ENCODE measurements at regions not wholly inside any gene's neighbourhood (a gene's known extent, or its start where the extent isn't known, plus 50 kb on each side); places are given as distances from the start of the nearest gene placed in this dataset.

GRCh38 chr17:72372185-72372584 lies 251.4 kb downstream of the SOX9 start:
- DNase-seq: peak; percentile 43

- peak; percentile 37 for DNase-seq
These were observed 253.3 kb downstream of the SOX9 start for GRCh38 chr17:72373910-72374741.

DNA sequence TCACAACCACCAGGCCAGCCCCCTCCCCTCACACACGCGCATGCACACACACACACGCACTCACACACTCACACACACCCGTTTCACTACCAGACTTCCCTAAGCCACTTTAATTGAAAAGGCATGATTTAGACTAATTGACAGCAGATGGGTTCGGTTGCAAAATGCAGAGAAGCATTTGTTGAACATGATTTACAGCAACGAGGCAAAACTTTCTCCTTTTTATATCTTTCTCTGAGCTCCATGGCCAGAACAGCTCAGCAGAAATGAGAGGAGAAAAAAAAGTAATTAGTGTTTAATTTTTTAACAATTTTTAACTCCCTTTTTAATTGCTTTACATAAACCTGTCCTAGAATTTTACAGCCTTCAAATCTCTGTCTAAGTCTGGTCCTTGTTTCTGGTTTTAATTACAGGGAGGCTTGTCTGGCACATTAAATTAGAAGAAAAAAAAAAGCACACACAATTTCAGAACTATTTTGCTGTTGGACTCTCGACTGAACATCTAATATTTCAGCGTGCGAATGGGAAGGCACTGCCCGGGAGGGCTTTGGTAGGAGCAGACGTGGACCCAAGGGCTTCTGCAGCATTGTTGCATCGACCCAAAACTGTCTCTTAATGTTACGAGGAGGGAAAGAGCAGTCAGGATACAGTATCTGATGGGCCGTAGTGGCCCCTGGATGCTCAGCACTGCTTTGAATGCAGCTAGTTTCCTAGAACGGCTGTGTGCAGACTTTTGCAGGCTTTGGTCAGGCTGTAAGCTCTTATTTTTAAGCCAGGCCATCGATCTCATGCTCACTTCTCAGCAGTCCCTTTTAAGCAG lies 255.9 kb downstream of the SOX9 start:
- peak; percentile 89 for DNase-seq

DNA sequence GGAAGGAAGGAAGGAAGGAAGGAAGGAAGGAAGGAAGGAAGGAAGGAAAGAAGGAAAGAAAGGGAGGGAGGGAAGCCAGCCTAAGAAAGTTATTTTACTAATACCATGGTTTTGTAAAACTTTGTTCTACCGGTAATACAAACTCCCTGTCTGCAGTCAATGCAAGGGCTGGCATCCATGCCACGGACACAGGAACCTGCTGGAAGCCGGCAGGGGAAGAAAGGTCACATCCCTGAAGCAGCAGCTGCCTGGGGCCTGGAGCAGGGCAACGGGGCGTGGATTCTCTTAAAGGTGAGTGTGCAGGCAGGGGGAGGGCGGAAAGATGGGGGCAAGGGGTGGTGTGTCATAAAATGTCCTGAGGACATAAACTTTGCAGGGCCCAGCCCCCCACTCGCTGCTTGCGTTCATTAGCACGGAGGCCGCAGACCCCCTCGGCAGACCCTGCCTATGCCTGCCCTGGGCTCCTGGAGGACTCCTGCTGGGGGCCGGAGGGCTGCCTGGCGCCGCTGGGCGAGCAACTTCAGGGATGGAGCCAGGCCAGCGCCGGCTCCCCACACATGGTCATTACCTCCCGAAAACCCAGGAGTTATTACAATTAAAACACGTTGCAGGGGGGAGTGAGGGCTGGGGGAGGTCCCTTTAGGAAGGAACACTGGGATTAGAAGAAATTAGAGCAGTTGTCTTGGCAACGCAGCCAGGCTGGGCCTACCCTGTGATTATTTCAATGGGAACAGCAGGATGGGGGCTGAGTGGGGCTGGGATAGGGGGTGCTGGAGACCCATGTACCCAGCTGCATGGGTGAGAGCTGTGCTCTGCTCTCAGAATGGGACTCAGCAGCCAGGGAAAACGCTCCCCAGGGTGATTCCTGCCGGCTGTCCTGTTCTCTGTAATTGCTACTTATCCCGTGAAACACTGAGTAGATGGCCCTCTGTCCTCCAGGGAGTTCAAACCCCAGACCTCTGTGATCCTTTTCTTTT lies 257.9 kb downstream of the SOX9 start:
- DNase-seq: no peak

GRCh38 chr17:72379516-72379915 lies 258.7 kb downstream of the SOX9 start:
- no peak for DNase-seq

DNA sequence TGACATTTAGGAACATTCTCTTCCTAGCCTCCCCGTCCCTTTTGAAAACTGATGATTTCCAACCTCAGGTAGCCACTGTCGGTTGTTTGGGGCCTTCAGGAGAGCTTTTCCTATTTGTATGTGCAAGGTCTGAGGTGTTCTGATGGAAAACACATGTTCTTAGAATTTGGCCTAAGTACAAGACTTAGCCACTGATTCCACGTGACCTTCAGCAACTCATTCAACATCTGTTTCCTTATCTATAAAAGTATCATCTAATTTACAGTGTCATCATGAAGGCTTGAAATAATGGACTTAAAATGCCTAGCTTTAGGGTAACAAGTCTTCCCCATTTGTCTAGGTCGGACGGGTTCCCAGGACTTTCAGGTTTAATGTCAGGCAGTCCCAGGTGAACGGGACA lies 259.3 kb downstream of the SOX9 start:
- no peak for DNase-seq

DNA sequence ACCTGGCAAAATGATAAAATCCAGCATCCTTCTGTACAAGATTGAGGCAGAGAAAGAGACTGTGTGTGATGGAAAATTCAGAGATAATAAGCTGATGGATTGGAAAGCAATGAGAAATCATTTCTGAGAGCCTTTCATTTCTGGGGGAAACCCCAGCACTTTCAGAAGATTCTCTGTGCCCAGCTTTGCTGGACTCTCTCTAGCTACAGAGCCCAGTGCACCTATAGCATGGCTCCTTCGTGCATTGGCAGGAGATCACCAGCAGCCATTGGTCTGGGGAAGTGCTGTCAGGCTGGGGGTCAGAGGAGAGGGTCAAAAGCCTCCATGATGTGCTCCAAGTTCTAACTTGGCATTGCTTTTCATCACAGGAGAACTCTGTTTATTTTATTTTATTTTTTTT lies 259.9 kb downstream of the SOX9 start:
- no peak for DNase-seq

DNA sequence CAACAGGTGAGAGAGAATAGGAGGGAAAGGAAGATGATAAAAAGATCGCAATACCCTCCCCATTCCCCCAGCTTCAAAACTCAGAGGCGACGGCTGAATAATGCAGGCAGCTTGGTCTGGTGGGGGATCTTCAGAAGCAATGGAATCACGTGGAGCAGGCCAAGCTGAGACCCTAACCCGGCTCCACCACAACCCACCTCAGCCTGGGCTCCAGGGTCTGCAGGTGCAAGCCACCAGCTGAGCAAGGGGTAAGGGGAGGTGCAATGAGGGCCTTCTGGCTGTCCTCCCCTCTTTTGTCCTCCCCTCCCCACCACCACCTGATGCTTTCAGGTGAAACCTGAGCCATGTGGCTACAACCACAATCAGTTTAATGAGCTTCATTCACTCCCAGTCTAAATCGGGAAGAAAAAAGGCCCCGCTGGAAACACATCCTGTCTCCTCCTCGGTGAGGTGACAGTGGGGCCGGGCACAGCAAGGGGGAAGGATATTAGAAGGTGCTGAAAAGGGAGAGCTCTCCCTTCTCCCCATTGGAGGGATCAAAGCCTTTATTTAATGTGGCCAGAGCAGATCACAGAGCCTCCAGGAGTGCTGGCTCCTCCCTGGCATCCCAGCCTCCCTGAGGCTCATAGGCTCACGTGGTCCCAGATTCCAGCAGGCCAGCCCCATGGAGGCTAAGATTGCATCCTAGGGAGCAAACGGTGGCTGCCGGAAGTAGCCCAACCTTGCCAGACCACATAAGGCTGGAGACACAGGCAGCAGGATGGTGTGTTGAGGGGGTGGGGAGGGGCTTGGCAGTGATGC lies 261.0 kb downstream of the SOX9 start:
- DNase-seq: no peak

DNA sequence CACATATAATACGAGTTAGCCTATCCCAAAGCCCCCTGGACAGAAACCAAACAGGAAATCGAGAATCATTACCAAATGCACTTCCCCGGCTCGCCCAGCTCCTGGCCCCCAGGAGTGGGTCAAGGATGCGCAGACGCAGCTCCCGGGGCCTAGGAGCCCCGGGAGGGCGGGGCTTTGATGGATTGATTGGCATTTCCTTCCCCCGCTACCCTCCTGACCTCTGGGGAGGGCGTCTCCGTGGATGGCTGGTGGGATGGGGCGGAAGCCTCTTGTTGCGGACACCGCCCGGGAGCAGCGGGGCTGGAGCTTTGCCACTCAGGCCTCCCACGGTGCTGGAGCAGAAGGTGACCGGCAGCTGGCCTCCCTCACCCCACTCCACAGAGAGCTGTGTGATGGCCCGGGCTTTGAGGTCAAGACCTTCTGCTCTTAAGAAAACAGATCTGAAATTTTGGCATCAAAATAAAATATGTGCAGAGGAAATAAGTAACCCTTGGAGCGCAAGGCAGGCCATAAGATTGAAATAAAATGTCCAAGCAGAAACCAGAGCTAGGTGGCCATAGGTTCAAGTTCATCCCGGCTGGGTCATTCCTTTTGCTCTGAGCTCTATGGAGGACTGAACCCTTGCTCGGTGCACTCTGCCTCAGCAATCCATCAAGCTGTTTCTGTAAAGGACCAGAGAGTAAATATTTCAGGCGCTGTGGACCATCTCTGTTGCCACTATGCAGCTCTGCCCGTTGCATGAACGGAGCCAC lies 262.3 kb downstream of the SOX9 start:
- DNase-seq: peak; percentile 50

DNA sequence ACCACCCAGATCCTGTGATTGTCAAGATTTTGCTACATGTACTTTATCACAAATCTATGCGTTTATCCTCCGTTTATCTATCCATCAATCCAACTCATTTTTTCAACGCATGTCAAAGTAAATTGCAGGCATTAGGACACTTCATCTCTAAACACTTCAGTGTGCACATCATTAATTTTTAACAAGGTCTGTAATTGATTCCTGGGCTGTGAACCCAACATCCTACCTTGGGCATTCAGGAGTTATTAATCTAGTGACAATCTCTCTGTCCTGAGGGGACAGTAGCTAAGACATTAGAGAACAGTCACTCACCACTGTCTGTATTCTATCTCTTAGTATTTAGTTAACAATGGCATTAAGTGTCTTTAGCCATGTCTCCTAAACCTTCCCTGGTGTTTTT lies 264.7 kb downstream of the SOX9 start:
- no peak for DNase-seq

GRCh38 chr17:72386173-72386572 lies 265.4 kb downstream of the SOX9 start:
- DNase-seq: peak; percentile 69

GRCh38 chr17:72386619-72387237 lies 265.9 kb downstream of the SOX9 start:
- DNase-seq: peak; percentile 75

- DNase-seq: peak; percentile 94
These were observed 266.7 kb downstream of the SOX9 start for GRCh38 chr17:72387487-72387886.

- no peak for DNase-seq
These were observed 267.1 kb downstream of the SOX9 start for GRCh38 chr17:72387969-72388368.

GRCh38 chr17:72388765-72389473 lies 268.1 kb downstream of the SOX9 start:
- DNase-seq: no peak

DNA sequence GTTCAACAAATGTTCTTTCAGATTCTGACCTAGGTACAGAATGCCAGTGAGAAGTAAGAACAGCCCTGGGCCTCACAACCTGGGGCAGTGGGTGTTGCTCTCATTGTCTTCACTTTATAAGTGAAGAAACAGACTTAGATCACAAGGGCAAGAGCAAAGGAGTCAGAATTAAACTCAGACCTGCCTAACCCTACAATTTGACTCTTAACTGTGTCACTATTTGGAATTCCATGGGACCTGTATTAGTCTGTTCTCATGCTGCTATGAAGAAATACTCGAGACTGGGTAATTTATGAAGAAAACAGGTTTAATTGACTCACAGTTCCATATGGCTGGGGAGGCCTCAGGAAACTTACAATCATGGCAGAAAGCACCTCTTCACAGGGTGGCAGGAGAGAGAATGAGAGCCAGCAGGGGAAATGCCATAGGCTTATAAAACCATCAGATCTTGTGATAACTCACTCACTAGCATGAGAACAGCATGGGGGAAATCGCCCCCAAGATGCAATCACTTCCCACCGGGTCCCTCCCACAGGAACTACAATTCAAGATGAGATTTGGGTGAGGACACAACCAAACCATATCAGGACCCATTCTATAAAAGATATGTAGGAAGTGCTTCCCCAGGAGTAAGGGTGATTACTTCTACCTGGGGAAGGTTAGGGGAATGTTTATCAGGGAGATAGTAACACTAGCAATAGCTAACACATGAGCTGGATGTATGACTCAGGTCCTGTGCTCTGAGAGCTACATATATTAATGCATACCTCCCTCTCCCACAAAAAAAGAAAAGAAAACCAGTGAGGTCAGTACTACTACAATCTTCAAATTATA lies 270.1 kb downstream of the SOX9 start:
- DNase-seq: peak; percentile 82

DNA sequence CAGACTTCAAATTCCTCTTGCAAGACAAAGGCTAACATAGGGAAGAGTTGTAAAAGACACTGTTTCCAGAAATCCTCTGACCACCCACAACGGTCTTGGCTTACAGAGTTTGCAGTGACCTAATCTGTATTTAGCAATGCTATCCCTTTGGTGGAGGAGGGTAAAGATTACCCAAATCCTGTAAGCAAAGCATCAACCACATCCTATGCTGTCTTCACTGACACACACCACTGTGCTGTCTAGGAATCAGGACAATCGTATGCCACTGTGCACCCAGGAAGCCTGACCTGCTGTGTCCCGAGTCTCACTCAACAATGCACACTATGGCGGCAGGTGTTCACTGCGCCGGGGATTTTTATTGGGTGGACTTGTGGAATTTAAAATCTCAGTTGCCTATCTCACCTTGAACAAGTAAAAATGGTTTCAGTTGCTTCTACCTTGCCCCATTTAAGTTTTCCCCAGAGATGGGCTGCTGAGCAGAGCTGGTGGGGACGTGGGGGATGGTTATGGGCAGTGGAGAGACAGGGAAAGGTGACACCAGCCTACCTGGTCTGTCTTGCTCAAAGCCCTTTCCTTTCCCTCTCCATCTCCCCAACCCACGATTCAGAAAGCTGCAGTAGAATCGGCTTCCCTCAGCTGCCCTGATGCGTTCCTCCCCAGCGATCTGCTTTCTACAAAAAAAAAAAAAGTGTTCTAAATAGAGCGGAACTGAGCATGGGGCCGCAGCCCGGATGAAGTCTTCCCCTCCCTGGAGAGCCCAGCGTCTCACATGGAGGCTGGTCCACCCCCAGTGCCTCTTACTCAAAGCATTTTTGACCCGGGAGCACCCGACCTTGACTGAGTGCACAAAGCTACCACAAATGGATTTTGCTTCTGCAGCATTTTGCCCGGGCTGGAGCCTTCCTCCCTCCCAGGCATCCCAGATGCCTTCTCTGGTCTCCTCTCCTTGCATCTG lies 271.5 kb downstream of the SOX9 start:
- peak; percentile 88 for DNase-seq

- DNase-seq: peak; percentile 77
These were observed 272.7 kb downstream of the SOX9 start for GRCh38 chr17:72393553-72393952.
